ENCODE measurements at regions not wholly inside any gene's neighbourhood (a gene's known extent, or its start where the extent isn't known, plus 50 kb on each side); places are given as distances from the start of the nearest gene placed in this dataset.
A peak's percentile ranks its signal among the peaks of the same experiment; 100 is the strongest.

- peaks cover 4% of the 10 kb centered on the region for H3K9me3 Mint-ChIP-seq (ENCODE audit: unreplicated experiment)
- Histone ChIP-seq H2AFZ (ENCODE audit: low read depth, low read length) (no peak overlapping the region), H4K20me1 (ENCODE audit: insufficient read depth, low read length) (no peaks in the 10 kb centered on the region), H3K4me2 (ENCODE audit: low read length) (no peak overlapping the region), H3K27ac (ENCODE audit: low read depth, low read length) (no peak overlapping the region), H3K36me3 (ENCODE audit: insufficient read depth, low read length) (no peaks in the 10 kb centered on the region), H3K4me1 (ENCODE audit: insufficient read depth, low read length) (no peaks in the 10 kb centered on the region), H3K79me2 (ENCODE audit: insufficient read depth, low read length) (no peaks in the 10 kb centered on the region), H3K27me3 (ENCODE audit: insufficient read depth, low read length) (no peaks in the 10 kb centered on the region), H3K9ac (ENCODE audit: low read length) (no peak overlapping the region), H3K9me3 (ENCODE audit: insufficient read depth, low read depth, low read length) (no peaks in the 10 kb centered on the region), H3K4me3 (ENCODE audit: insufficient read depth, low read depth, low read length) (no peak overlapping the region)
- DNase-seq (ENCODE audit: low read depth) (no peak), FAIRE-seq (no peak)
- H3K4me1 Mint-ChIP-seq (ENCODE audit: low read depth, unreplicated experiment) = peaks cover 2% of the 10 kb centered on the region
- H3K4me3 Mint-ChIP-seq (ENCODE audit: unreplicated experiment) = no peak overlapping the region
- H3K36me3 Mint-ChIP-seq (ENCODE audit: low read depth, unreplicated experiment) = no peaks in the 10 kb centered on the region
- no peaks in the 10 kb centered on the region for H3K27me3 Mint-ChIP-seq (ENCODE audit: low read depth, unreplicated experiment)
- TF ChIP-seq CTCF (IDR thresholded peaks at IDR 0.05; ENCODE audit: insufficient read depth, low read depth, low read length) (no peak), EZH2 (IDR thresholded peaks at IDR 0.05; ENCODE audit: insufficient read depth, low read length) (no peak)
- peak overlapping the region; percentile 18 for H3K27ac Mint-ChIP-seq (ENCODE audit: unreplicated experiment)
Measured at GRCh38 chrX:125757794-125758564, 408.1 kb downstream of the DCAF12L2 start.

DNA sequence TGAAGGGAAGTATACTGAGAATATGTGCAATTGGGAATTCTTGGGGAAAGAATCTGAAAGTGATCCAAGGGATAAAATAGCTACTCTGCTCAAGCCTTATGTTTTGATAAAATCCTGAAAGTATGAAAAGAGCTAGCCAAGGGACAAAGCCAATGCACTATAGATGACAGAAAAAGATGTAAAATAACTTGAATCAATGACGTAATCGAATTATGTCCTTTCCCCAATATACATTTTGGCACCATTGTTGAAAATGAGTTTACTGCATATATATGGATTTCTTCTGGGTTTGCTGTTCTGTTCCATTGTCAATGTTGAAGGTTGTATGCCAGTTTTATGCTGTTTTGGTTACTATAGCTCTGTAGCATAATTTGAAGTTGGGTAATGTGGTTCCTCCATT is 407.3 kb downstream of the DCAF12L2 start:
- no peak for DNase-seq (ENCODE audit: low read depth)
- no peaks in the 10 kb centered on the region for H3K9me3 ChIP-seq (ENCODE audit: insufficient read depth, low read depth, low read length)
- no peak overlapping the region for H3K4me3 ChIP-seq (ENCODE audit: insufficient read depth, low read depth, low read length)
- H3K4me2 ChIP-seq (ENCODE audit: low read length) = no peak overlapping the region
- no peaks in the 10 kb centered on the region for H3K27me3 Mint-ChIP-seq (ENCODE audit: low read depth, unreplicated experiment)
- H3K9me3 Mint-ChIP-seq (ENCODE audit: unreplicated experiment) = peaks cover 4% of the 10 kb centered on the region
- H3K27me3 ChIP-seq (ENCODE audit: insufficient read depth, low read length) = no peaks in the 10 kb centered on the region
- H3K36me3 Mint-ChIP-seq (ENCODE audit: low read depth, unreplicated experiment) = no peaks in the 10 kb centered on the region
- no peaks in the 10 kb centered on the region for H3K36me3 ChIP-seq (ENCODE audit: insufficient read depth, low read length)
- H3K9ac ChIP-seq (ENCODE audit: low read length) = no peak overlapping the region
- no peaks in the 10 kb centered on the region for H4K20me1 ChIP-seq (ENCODE audit: insufficient read depth, low read length)
- no peak overlapping the region for H2AFZ ChIP-seq (ENCODE audit: low read depth, low read length)
- no peak overlapping the region for H3K4me3 Mint-ChIP-seq (ENCODE audit: unreplicated experiment)
- H3K27ac ChIP-seq (ENCODE audit: low read depth, low read length) = no peak overlapping the region
- peak; percentile 82 for FAIRE-seq
- no peaks in the 10 kb centered on the region for H3K79me2 ChIP-seq (ENCODE audit: insufficient read depth, low read length)
- H3K27ac Mint-ChIP-seq (ENCODE audit: unreplicated experiment) = no peak overlapping the region
- no peaks in the 10 kb centered on the region for H3K4me1 ChIP-seq (ENCODE audit: insufficient read depth, low read length)
- TF ChIP-seq CTCF (IDR thresholded peaks at IDR 0.05; ENCODE audit: insufficient read depth, low read depth, low read length) (no peak), EZH2 (IDR thresholded peaks at IDR 0.05; ENCODE audit: insufficient read depth, low read length) (no peak)
- H3K4me1 Mint-ChIP-seq (ENCODE audit: low read depth, unreplicated experiment) = peaks cover 2% of the 10 kb centered on the region

DNA sequence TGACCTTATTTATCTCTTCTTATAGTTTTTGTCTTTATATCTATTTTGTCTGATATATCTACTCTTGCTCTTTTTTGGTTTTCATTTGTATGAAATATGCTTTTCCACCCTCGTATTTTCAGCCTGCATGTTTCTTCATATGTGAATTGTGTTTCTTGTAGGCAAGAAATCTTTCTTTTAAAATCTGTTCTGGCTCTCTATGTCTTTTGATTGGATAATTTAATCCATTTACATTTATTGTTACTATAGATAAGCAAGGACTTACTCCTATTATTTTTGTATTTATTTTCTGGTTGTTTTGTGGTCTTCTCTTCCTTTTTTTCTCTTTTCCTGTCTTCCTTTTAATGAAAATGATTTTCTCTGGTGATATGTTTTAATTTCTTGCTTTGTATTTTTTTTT is 403.1 kb downstream of the DCAF12L2 start:
- no peak for FAIRE-seq
- Mint-ChIP-seq H3K9me3 (ENCODE audit: unreplicated experiment) (peaks cover 4% of the 10 kb centered on the region), H3K27me3 (ENCODE audit: low read depth, unreplicated experiment) (no peaks in the 10 kb centered on the region), H3K4me3 (ENCODE audit: unreplicated experiment) (no peak overlapping the region), H3K4me1 (ENCODE audit: low read depth, unreplicated experiment) (no peaks in the 10 kb centered on the region), H3K36me3 (ENCODE audit: low read depth, unreplicated experiment) (no peaks in the 10 kb centered on the region), H3K27ac (ENCODE audit: unreplicated experiment) (no peak overlapping the region)
- H3K36me3 ChIP-seq (ENCODE audit: insufficient read depth, low read length) = no peaks in the 10 kb centered on the region
- H3K27ac ChIP-seq (ENCODE audit: low read depth, low read length) = no peak overlapping the region
- no peak overlapping the region for H3K4me2 ChIP-seq (ENCODE audit: low read length)
- H3K79me2 ChIP-seq (ENCODE audit: insufficient read depth, low read length) = no peaks in the 10 kb centered on the region
- H3K27me3 ChIP-seq (ENCODE audit: insufficient read depth, low read length) = no peaks in the 10 kb centered on the region
- H3K4me1 ChIP-seq (ENCODE audit: insufficient read depth, low read length) = no peaks in the 10 kb centered on the region
- H4K20me1 ChIP-seq (ENCODE audit: insufficient read depth, low read length) = no peaks in the 10 kb centered on the region
- TF ChIP-seq CTCF (IDR thresholded peaks at IDR 0.05; ENCODE audit: insufficient read depth, low read depth, low read length) (no peak), EZH2 (IDR thresholded peaks at IDR 0.05; ENCODE audit: insufficient read depth, low read length) (no peak)
- no peaks in the 10 kb centered on the region for H3K9me3 ChIP-seq (ENCODE audit: insufficient read depth, low read depth, low read length)
- DNase-seq (ENCODE audit: low read depth) = no peak
- H2AFZ ChIP-seq (ENCODE audit: low read depth, low read length) = no peak overlapping the region
- H3K9ac ChIP-seq (ENCODE audit: low read length) = no peak overlapping the region
- no peak overlapping the region for H3K4me3 ChIP-seq (ENCODE audit: insufficient read depth, low read depth, low read length)

Data from astrocyte (in vitro differentiated cells and primary cell).